Transverse colon (tissue), 4 donors: ENCODE measurements at regions not wholly inside any gene's neighbourhood (a gene's known extent, or its start where the extent isn't known, plus 50 kb on each side); places are given as distances from the start of the nearest gene placed in this dataset.
"Not testable (repeated sequence)": the region's sequence is repeated elsewhere in the genome, so short reads cannot be mapped to it uniquely, and the experiment has no call there.

Experiments
- DNase-seq: peaks from one replicate; pipeline ENCODE4 v3.0.0-alpha.2; 2019
- H3K27ac ChIP-seq, 4 donors: fragments of 200-600 bp; sonication (generic); 2 replicates each; pipeline ENCODE4 v1.5.1; 2016 to 2018; ENCODE audit warnings: inconsistent platforms in 4 of 4
- H3K27me3 ChIP-seq: fragments of 200-600 bp; sonication (generic); 2 replicates; pipeline ENCODE4 v1.5.1; 2017; ENCODE audit warnings: inconsistent platforms
- H3K36me3 ChIP-seq, 4 donors: fragments of 200-600 bp; sonication (generic); 2 replicates each; pipeline ENCODE4 v1.5.1; 2017 to 2019; ENCODE audit warnings: inconsistent platforms in 4 of 4
- H3K4me1 ChIP-seq, 4 donors: fragments of 200-600 bp; sonication (generic); 2 replicates each; pipeline ENCODE4 v1.5.1; 2017 to 2020; ENCODE audit warnings: inconsistent platforms in 4 of 4
- H3K4me3 ChIP-seq, 4 donors: fragments of 200-600 bp; sonication (generic); 1 replicate in 1 of 4; 2 replicates in 3 of 4; pipeline versions ENCODE4 v1.5.1 to v1.6.1; 2017 to 2019; ENCODE audit warnings: inconsistent platforms in 4 of 4
- H3K9me3 ChIP-seq, 2 donors: fragments of 200-600 bp; sonication (generic); 2 replicates each; pipeline ENCODE4 v1.5.1; 2017 to 2019; ENCODE audit warnings: inconsistent platforms in 2 of 2
- EP300 ChIP-seq: sonication (generic); formaldehyde crosslinking; IDR thresholded peaks from one replicate; pipeline ENCODE4 v1.6.1; 2017; ENCODE audit warnings: antibody characterized with exemption, low read depth
- POLR2A ChIP-seq: fragments of 450-650 bp; IDR thresholded peaks from one replicate; pipeline ENCODE4 v1.6.1; 2016; ENCODE audit warnings: antibody characterized with exemption, mild to moderate bottlenecking, moderate library complexity
- POLR2AphosphoS5 ChIP-seq, 3 donors: sonication (generic); formaldehyde crosslinking; IDR thresholded peaks; one replicate each; pipeline ENCODE4 v1.6.1; 2016; ENCODE audit warnings: antibody characterized with exemption in 3 of 3
- WGBS, 2 donors: methylation state at CpG; one replicate each; pipeline ENCODE4 v1.1.5; 2018; ENCODE audit warnings: low coverage in 1 of 2; 5-methylcytosine and 5-hydroxymethylcytosine counted together
- in situ Hi-C, 4 donors: fragments of 200-750 bp; cut with MboI; loops; one replicate each; pipeline versions ENCODE4 v1.15.0 to v1.15.1; 2017; ENCODE audit warnings: low sequenced_read_pairs in 3 of 4, low pct_ligation_motif_present in 1 of 4, low pct_unique_long_range_greater_than_20kb in 1 of 4
- intact Hi-C: fragments of 100-400 bp; cut with DNase I; formaldehyde crosslinking; loops from one replicate; pipeline ENCODE4 v1.15.1; 2023; ENCODE audit warnings: low total_unique reads
- TF ChIP-seq, protein P1 (sequence below), 5 experiments: fragments of 200-600 bp in 3 of 5; fragments of 450-650 bp in 2 of 5; sonication (generic) in 3 of 5; IDR thresholded peaks; 1 replicate in 2 of 5; 2 replicates in 3 of 5; pipeline ENCODE4 v1.5.1; 2016 to 2017; ENCODE audit warnings: antibody characterized with exemption in 5 of 5, inconsistent platforms in 3 of 5, mild to moderate bottlenecking in 2 of 5, moderate library complexity in 1 of 5

DNA sequence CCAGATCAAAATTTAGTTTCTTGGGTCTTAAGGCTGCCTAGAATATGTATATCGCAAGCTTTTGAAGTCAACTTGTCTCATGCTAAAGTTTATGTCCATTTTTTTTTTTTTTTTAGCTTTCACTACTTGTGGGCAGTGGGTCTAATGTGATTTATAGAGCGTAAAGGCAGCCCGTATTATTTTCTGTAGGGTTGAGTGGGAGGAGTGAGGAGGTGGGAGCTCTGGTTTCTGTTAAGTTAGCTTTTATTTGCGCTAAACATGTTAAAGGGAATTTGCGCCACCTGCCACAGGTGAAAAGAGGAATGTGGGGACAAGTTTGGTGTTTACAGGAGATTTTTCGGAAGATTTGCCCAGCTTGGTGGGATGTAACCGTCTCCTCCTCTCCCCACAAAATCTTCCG is 234.2 kb downstream of the IL20RB start:
- 40 to 75% methylated on average over 2 to 8 of the region's 8 CpGs for WGBS, 2 donors
- in situ Hi-C loops (no loop called here), intact Hi-C loops (no loop called here)
- TF ChIP-seq, protein P1, sequence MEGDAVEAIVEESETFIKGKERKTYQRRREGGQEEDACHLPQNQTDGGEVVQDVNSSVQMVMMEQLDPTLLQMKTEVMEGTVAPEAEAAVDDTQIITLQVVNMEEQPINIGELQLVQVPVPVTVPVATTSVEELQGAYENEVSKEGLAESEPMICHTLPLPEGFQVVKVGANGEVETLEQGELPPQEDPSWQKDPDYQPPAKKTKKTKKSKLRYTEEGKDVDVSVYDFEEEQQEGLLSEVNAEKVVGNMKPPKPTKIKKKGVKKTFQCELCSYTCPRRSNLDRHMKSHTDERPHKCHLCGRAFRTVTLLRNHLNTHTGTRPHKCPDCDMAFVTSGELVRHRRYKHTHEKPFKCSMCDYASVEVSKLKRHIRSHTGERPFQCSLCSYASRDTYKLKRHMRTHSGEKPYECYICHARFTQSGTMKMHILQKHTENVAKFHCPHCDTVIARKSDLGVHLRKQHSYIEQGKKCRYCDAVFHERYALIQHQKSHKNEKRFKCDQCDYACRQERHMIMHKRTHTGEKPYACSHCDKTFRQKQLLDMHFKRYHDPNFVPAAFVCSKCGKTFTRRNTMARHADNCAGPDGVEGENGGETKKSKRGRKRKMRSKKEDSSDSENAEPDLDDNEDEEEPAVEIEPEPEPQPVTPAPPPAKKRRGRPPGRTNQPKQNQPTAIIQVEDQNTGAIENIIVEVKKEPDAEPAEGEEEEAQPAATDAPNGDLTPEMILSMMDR (IDR thresholded peaks at IDR 0.05): no peak
- TF ChIP-seq POLR2A (no peak), POLR2AphosphoS5 (IDR thresholded peaks at IDR 0.05) (no peak), EP300 (no peak)
- H3K27ac ChIP-seq: no peak overlapping the region
- H3K4me1 ChIP-seq: no peaks in the 10 kb centered on the region
- H3K4me3 ChIP-seq: no peak overlapping the region
- H3K9me3 ChIP-seq: no peaks in the 10 kb centered on the region
- no peak for DNase-seq
- no peaks in the 10 kb centered on the region for H3K27me3 ChIP-seq
- no peaks in the 10 kb centered on the region for H3K36me3 ChIP-seq

DNA sequence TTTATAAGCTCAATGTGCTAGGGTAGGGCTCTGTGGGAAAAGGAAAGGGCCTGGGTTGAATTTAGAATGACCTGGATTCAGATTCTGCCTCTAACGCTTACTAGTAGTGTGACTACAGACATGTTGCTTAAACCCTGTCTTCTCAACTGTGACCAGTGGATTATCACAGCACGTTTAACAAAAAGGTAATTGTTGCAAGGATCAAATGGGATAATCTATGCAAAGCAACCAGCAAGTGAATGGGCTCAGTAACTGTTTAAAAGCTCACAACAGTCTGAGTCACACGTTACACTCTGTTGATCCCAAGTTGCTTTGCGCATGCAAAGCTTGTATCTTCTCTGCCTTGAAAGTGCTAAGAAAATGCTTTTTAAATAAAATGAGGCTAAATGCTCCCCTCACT is 236.5 kb downstream of the IL20RB start:
- Histone ChIP-seq H3K36me3 (no peaks in the 10 kb centered on the region), H3K4me3 (no peak overlapping the region), H3K27ac (no peak overlapping the region), H3K27me3 (no peaks in the 10 kb centered on the region), H3K4me1 (no peaks in the 10 kb centered on the region), H3K9me3 (no peaks in the 10 kb centered on the region)
- in situ Hi-C loops (no loop called here), intact Hi-C loops (no loop called here)
- WGBS, 2 donors: 69 to 100% methylated on average over 2 to 4 of the region's 4 CpGs
- DNase-seq: no peak
- no peak for TF ChIP-seq POLR2A
- no peak for TF ChIP-seq EP300
- no peak for TF ChIP-seq POLR2AphosphoS5 (IDR thresholded peaks at IDR 0.05)
- TF ChIP-seq, protein P1 (IDR thresholded peaks at IDR 0.05): no peak

DNA sequence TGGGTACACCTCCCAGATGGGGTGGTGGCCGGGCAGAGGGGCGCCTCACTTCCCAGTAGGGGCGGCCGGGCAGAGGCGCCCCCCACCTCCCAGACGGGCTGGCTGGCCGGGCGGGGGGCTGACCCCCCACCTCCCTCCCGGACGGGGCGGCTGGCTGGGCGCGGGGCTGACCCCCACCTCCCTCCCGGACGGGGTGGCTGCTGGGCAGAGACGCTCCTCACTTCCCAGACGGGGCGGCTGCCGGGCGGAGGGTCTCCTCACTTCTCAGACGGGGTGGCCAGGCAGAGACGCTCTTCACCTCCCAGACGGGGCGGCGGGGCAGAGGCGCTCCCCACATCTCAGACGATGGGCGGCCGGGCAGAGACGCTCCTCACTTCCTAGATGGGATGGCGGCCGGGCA is 240.6 kb downstream of the IL20RB start:
- WGBS, 2 donors: 91% methylated on average over 14 of the region's 32 CpGs; no CpG with 5 or more reads in 1 of the 2 donors
- H3K36me3 ChIP-seq, DNase-seq, in situ Hi-C loops, intact Hi-C loops, H3K4me3 ChIP-seq, H3K4me1 ChIP-seq, H3K27me3 ChIP-seq, H3K9me3 ChIP-seq, H3K27ac ChIP-seq: not testable (repeated sequence)

DNA sequence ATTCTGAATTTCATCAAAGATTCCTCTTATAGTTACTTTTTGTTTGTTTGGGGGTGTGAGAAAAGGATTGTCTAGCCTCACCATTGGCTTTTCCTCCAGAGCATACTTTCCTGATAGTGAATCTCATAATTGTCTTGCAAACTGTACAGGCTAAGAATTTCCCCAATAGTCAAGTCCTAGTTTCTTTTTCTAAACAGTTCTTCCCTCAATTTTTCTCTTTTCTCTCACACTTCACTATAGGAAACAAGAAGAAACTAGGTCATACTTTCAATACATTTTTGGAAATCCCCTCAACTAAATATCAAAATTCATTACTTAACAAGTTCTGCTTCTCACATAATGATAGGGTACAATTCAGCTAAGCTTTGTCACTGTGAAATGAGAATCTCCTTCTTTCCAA is 241.9 kb downstream of the IL20RB start:
- no peaks in the 10 kb centered on the region for H3K4me1 ChIP-seq
- in situ Hi-C loops: no loop called here

DNA sequence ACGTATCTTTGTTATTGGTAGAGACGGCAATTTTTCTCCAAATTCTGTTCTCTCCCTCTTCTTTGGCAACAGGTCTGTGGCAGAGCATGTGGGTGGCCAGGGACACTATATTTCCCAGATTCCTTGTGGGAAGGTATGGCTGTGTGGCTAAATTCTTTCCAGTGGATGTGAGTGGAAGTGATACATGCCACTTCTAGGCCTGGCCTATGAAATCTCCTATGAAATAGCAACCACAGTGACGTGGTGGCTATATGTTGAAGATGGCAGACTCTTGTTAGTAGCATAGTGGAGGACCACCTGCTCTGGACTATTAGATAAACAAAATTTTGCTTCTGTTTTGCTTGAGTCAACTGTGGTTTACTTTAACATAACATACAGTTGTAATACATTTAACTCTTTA is 243.3 kb downstream of the IL20RB start:
- peaks cover 0 to 2% (median 0%) of the 10 kb centered on the region in 4 donors for H3K4me1 ChIP-seq
- H3K4me3 ChIP-seq: no peak overlapping the region
- H3K9me3 ChIP-seq: no peaks in the 10 kb centered on the region
- intact Hi-C loops (no loop called here), in situ Hi-C loops (no loop called here)
- H3K36me3 ChIP-seq: no peaks in the 10 kb centered on the region
- H3K27me3 ChIP-seq: no peaks in the 10 kb centered on the region
- H3K27ac ChIP-seq: no peak overlapping the region
- WGBS, 2 donors: 71 to 83% methylated on average over 1 to 3 of the region's 3 CpGs
- TF ChIP-seq, protein P1 (IDR thresholded peaks at IDR 0.05): no peak
- TF ChIP-seq EP300: no peak
- TF ChIP-seq POLR2A: no peak
- no peak for TF ChIP-seq POLR2AphosphoS5 (IDR thresholded peaks at IDR 0.05)
- DNase-seq: no peak

More for the DNA sequence above, 241.9 kb downstream of the IL20RB start:
- no peaks in the 10 kb centered on the region for H3K36me3 ChIP-seq
- no peak for TF ChIP-seq POLR2AphosphoS5 (IDR thresholded peaks at IDR 0.05)
- TF ChIP-seq EP300: no peak
- TF ChIP-seq, protein P1 (IDR thresholded peaks at IDR 0.05): no peak
- no peak for TF ChIP-seq POLR2A
- intact Hi-C loops: no loop called here
- DNase-seq: no peak
- H3K9me3 ChIP-seq: no peaks in the 10 kb centered on the region
- no peaks in the 10 kb centered on the region for H3K27me3 ChIP-seq
- no peak overlapping the region for H3K27ac ChIP-seq
- no peak overlapping the region for H3K4me3 ChIP-seq
